ENCODE measurements at regions not wholly inside any gene's neighbourhood (a gene's known extent, or its start where the extent isn't known, plus 50 kb on each side); places are given as distances from the start of the nearest gene placed in this dataset.

- no peak for DNase-seq (ENCODE audit: low spot score)
- Mint-ChIP-seq H3K27ac (no peak overlapping the region), H3K36me3 (no peaks in the 10 kb centered on the region), H3K27me3 (ENCODE audit: low read depth) (peaks cover 3% of the 10 kb centered on the region; the same call in 1 of the 2 replicates), H3K4me3 (no peak overlapping the region), H3K4me1 (peaks cover 14% of the 10 kb centered on the region), H3K9me3 (no peaks in the 10 kb centered on the region)
- ChIA-PET CTCF (interaction anchor here (0.9 kb wide), 1 partner anchor 72 kb away, joined by 3 read pairs; no protein-coding TSS in a partner anchor), POLR2A (no interaction called here)
- TF ChIP-seq MAX (CRISPR knock-in tag; IDR thresholded peaks at IDR 0.05) (no peak), NR1H2 (CRISPR knock-in tag; IDR thresholded peaks at IDR 0.05) (no peak), ZNF671 (CRISPR knock-in tag; IDR thresholded peaks at IDR 0.05) (no peak), ZNF138 (CRISPR knock-in tag; conservative IDR thresholded peaks at IDR 0.05) (no peak), USF2 (CRISPR knock-in tag; IDR thresholded peaks at IDR 0.05) (no peak), RORB (CRISPR knock-in tag; IDR thresholded peaks at IDR 0.05) (no peak), ZNF219 (CRISPR knock-in tag; IDR thresholded peaks at IDR 0.05; ENCODE audit: borderline replicate concordance) (no peak), USF1 (CRISPR knock-in tag; IDR thresholded peaks at IDR 0.05) (no peak), ZNF121 (CRISPR knock-in tag; IDR thresholded peaks at IDR 0.05) (no peak), AR (CRISPR knock-in tag; IDR thresholded peaks at IDR 0.05) (no peak), FOXK1 (CRISPR knock-in tag; IDR thresholded peaks at IDR 0.05) (no peak), MYBL2 (CRISPR knock-in tag; IDR thresholded peaks at IDR 0.05) (no peak), NFYB (CRISPR knock-in tag; conservative IDR thresholded peaks at IDR 0.05; ENCODE audit: low read depth) (no peak), CREB1 (CRISPR knock-in tag; IDR thresholded peaks at IDR 0.05) (no peak), ZNF532 (CRISPR knock-in tag; IDR thresholded peaks at IDR 0.05; ENCODE audit: borderline replicate concordance) (no peak), ZSCAN18 (CRISPR knock-in tag; IDR thresholded peaks at IDR 0.05) (no peak), HMGA2 (CRISPR knock-in tag; IDR thresholded peaks at IDR 0.05) (no peak), ATF2 (CRISPR knock-in tag; IDR thresholded peaks at IDR 0.05; ENCODE audit: borderline replicate concordance, low read depth) (no peak), CBFB (CRISPR knock-in tag; IDR thresholded peaks at IDR 0.05; ENCODE audit: low read depth) (no peak), GRHL2 (CRISPR knock-in tag; IDR thresholded peaks at IDR 0.05; ENCODE audit: insufficient replicate concordance, severe bottlenecking) (no peak)
- no peak for ATAC-seq
Observed at GRCh38 chr17:72358465-72358864, 237.6 kb downstream of the SOX9 start.

All from WTC11 (cell line).